Endothelial cell of umbilical vein (primary cell): ENCODE measurements at regions not wholly inside any gene's neighbourhood (a gene's known extent, or its start where the extent isn't known, plus 50 kb on each side); places are given as distances from the start of the nearest gene placed in this dataset.

Source experiments
- BruUV-seq: library from RNA; stranded (reverse); fragments of 400-500 nt; replicated peaks from 2 replicates; lab custom pipeline; 2021; lab: Mats Ljungman, UMichigan
- CTCF ChIA-PET: fragments of 300-600, 350-600 bp; sonication (Branson Sonifier 250); formaldehyde crosslinking; loops from one replicate; lab custom pipeline; 2021; ENCODE audit warnings: antibody characterized with exemption, inconsistent platforms; lab: Charles Lee
- POLR2A ChIA-PET: fragments of 300-600, 350-600 bp; sonication (Branson Sonifier 250); formaldehyde crosslinking; loops from one replicate; lab custom pipeline; 2021; ENCODE audit warnings: antibody characterized with exemption, inconsistent platforms; lab: Charles Lee
- DNase-seq: peaks from one replicate; pipeline ENCODE4 v3.0.0-alpha.2; 2011; ENCODE audit warnings: low read depth, low spot score
- FAIRE-seq: peaks from 2 replicates; lab custom pipeline; 2011; peaks lifted over from hg19 to GRCh38; lab: Jason Lieb, UNC
- H2AFZ ChIP-seq: 2 replicates; pipeline ENCODE4 v1.6.0; 2012; ENCODE audit warnings: low read depth, low read length, control low read depth, inconsistent platforms
- H3K27ac ChIP-seq: 2 replicates; pipeline ENCODE4 v1.5.1; 2011; ENCODE audit warnings: low read depth, mild to moderate bottlenecking, control low read depth, low read length, moderate library complexity; ENCODE audit not compliant: insufficient read depth
- H3K27me3 ChIP-seq, 2 experiments: 2 replicates each; pipeline versions ENCODE4 v1.6.0 to v1.6.1; 2011; ENCODE audit warnings: low read length in 2 of 2, mixed read lengths in 1 of 2; ENCODE audit not compliant: control insufficient read depth in 2 of 2, insufficient read depth in 2 of 2
- H3K36me3 ChIP-seq, 2 experiments: 2 replicates in 1 of 2; 3 replicates in 1 of 2; pipeline ENCODE4 v1.5.1; 2011; ENCODE audit warnings: low read length in 2 of 2, mild to moderate bottlenecking in 1 of 2, moderate library complexity in 1 of 2; ENCODE audit not compliant: control insufficient read depth in 2 of 2, insufficient read depth in 2 of 2; ENCODE audit errors: extremely low read depth in 1 of 2
- H3K4me1 ChIP-seq: 3 replicates; pipeline ENCODE4 v1.5.1; 2011; ENCODE audit warnings: mild to moderate bottlenecking, low read length; ENCODE audit not compliant: control insufficient read depth, insufficient read depth; ENCODE audit errors: extremely low read depth
- H3K4me2 ChIP-seq: 2 replicates; pipeline ENCODE4 v1.6.1; 2011; ENCODE audit warnings: low read length, control low read depth, mixed read lengths; ENCODE audit not compliant: insufficient read depth
- H3K4me3 ChIP-seq, 3 experiments: fragments of 200-600 bp in 1 of 3; sonication (generic), shearing (Covaris generic) in 1 of 3; replicated peaks in 1 of 3; 2 replicates each; pipeline ENCODE4 v1.5.1; 2011 to 2016; ENCODE audit warnings: control low read depth in 3 of 3, low read length in 3 of 3, mild to moderate bottlenecking in 2 of 3, inconsistent platforms in 1 of 3, low read depth in 1 of 3, moderate library complexity in 1 of 3; ENCODE audit not compliant: insufficient read depth in 1 of 3
- H3K79me2 ChIP-seq: 2 replicates; pipeline ENCODE4 v1.6.0; 2012; ENCODE audit warnings: low read length, inconsistent platforms; ENCODE audit not compliant: control insufficient read depth, insufficient read depth
- H3K9ac ChIP-seq: replicated peaks from 2 replicates; pipeline ENCODE3; 2011; ENCODE audit warnings: low read length, control low read depth; ENCODE audit not compliant: insufficient read depth; ENCODE audit errors: extremely low read depth
- H3K9me1 ChIP-seq: replicated peaks from 3 replicates; pipeline ENCODE4 v1.6.0; 2011; ENCODE audit warnings: mild to moderate bottlenecking, low read length; ENCODE audit not compliant: control insufficient read depth, insufficient read depth; ENCODE audit errors: extremely low read depth
- H3K9me3 ChIP-seq: replicated peaks from 2 replicates; pipeline ENCODE4 v1.5.1; 2012; ENCODE audit warnings: low read length, inconsistent platforms; ENCODE audit not compliant: control insufficient read depth, insufficient read depth
- H4K20me1 ChIP-seq: replicated peaks from 2 replicates; pipeline ENCODE3; 2011; ENCODE audit warnings: mild to moderate bottlenecking, low read length; ENCODE audit not compliant: control insufficient read depth, insufficient read depth; ENCODE audit errors: extremely low read depth
- EZH2 ChIP-seq: IDR thresholded peaks from 2 replicates; pipeline ENCODE4 v1.6.1; 2012; ENCODE audit warnings: borderline replicate concordance, low read depth, mild to moderate bottlenecking, moderate library complexity, low read length, inconsistent platforms; ENCODE audit not compliant: severe bottlenecking
- FOS ChIP-seq: IDR thresholded peaks from 2 replicates; pipeline ENCODE4 v1.6.1; 2011; ENCODE audit warnings: mild to moderate bottlenecking, low read length, moderate library complexity, borderline replicate concordance; ENCODE audit not compliant: insufficient read depth
- GATA2 ChIP-seq: IDR thresholded peaks from 2 replicates; pipeline ENCODE4 v1.7.0; 2011; ENCODE audit warnings: low read depth, mild to moderate bottlenecking, moderate library complexity, mixed read lengths, low read length; ENCODE audit not compliant: insufficient read length, insufficient read depth
- JUN ChIP-seq: IDR thresholded peaks from 2 replicates; pipeline ENCODE4 v1.6.1; 2011; ENCODE audit warnings: borderline replicate concordance, low read depth; ENCODE audit not compliant: insufficient read length, insufficient read depth
- MYC ChIP-seq: IDR thresholded peaks from one replicate; pipeline ENCODE4 v1.6.1; 2011; ENCODE audit warnings: mild to moderate bottlenecking, low read depth, low read length
- POLR2A ChIP-seq: IDR thresholded peaks from 2 replicates; pipeline ENCODE4 v1.6.1; 2012; ENCODE audit warnings: low read depth, mild to moderate bottlenecking, control low read depth, low read length
- POLR2AphosphoS5 ChIP-seq: IDR thresholded peaks from 2 replicates; pipeline ENCODE4 v1.6.1; 2012; ENCODE audit warnings: low read depth, mild to moderate bottlenecking, control low read depth, low read length, moderate library complexity; ENCODE audit not compliant: insufficient read depth
- dilution Hi-C: fragments of 300-500 bp; cut with MboI; formaldehyde crosslinking; loops from one replicate; pipeline ENCODE4 v1.15.0; 2019; ENCODE audit warnings: low sequenced_read_pairs; ENCODE audit not compliant: extremely low pct_ligation_motif_present
- intact Hi-C: fragments of 100-400 bp; cut with micrococcal nuclease; formaldehyde crosslinking; loops from one replicate; pipeline ENCODE4 v1.10.0; 2022
- TF ChIP-seq, protein P1 (sequence below), 2 donors: IDR thresholded peaks; 1 replicate in 1 of 2; 2 replicates in 1 of 2; pipeline ENCODE4 v1.5.1; 2011; ENCODE audit warnings: low read length in 2 of 2, mild to moderate bottlenecking in 2 of 2, moderate library complexity in 2 of 2, control low read depth in 1 of 2, inconsistent platforms in 1 of 2, low read depth in 1 of 2; ENCODE audit not compliant: insufficient read depth in 1 of 2; ENCODE audit errors: extremely low read depth in 1 of 2
- TF ChIP-seq, protein P2 (sequence below): IDR thresholded peaks from 2 replicates; pipeline ENCODE4 v1.6.1; 2011; ENCODE audit not compliant: insufficient read depth, insufficient read length

DNA sequence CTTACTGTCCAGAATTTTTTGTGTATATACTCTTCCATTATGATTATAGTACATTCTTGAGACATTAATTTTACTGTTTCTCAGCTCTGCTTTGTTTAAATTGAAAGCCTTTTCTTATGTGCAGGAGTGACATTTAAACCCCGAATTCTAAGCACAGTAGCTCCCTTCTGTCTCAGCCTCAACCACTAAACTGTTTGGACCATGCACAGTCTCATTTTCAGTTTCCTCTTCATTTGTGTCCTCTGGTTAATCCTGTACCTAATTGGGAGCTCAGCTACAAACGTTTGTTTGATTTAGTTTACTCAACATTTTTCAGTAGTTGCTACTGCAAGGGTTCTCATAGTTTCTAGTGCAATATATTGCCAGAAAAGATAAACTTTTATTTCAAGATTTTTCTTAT is 206.3 kb downstream of the SLITRK5 start:
- Histone ChIP-seq H3K36me3 (no peaks in the 10 kb centered on the region), H4K20me1 (no peaks in the 10 kb centered on the region), H3K4me3 (no peak overlapping the region), H3K9me3 (no peaks in the 10 kb centered on the region), H3K9ac (no peak overlapping the region), H3K4me1 (no peaks in the 10 kb centered on the region), H3K27ac (no peak overlapping the region), H3K79me2 (no peaks in the 10 kb centered on the region), H3K4me2 (no peak overlapping the region), H3K27me3 (no peaks in the 10 kb centered on the region), H3K9me1 (no peaks in the 10 kb centered on the region), H2AFZ (no peak overlapping the region)
- CTCF ChIA-PET, result no interaction called here
- FAIRE-seq, result no peak
- dilution Hi-C loops (no loop called here), intact Hi-C loops (no loop called here)
- POLR2A ChIA-PET, result no interaction called here
- no peak for DNase-seq
- BruUV-seq, result no TSS peak
- TF ChIP-seq, protein P1, sequence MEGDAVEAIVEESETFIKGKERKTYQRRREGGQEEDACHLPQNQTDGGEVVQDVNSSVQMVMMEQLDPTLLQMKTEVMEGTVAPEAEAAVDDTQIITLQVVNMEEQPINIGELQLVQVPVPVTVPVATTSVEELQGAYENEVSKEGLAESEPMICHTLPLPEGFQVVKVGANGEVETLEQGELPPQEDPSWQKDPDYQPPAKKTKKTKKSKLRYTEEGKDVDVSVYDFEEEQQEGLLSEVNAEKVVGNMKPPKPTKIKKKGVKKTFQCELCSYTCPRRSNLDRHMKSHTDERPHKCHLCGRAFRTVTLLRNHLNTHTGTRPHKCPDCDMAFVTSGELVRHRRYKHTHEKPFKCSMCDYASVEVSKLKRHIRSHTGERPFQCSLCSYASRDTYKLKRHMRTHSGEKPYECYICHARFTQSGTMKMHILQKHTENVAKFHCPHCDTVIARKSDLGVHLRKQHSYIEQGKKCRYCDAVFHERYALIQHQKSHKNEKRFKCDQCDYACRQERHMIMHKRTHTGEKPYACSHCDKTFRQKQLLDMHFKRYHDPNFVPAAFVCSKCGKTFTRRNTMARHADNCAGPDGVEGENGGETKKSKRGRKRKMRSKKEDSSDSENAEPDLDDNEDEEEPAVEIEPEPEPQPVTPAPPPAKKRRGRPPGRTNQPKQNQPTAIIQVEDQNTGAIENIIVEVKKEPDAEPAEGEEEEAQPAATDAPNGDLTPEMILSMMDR (IDR thresholded peaks at IDR 0.05; ENCODE audit: extremely low read depth in 1 of 2, insufficient read depth in 1 of 2, low read depth in 1 of 2, low read length in 2 of 2), result no peak
- TF ChIP-seq, protein P2, sequence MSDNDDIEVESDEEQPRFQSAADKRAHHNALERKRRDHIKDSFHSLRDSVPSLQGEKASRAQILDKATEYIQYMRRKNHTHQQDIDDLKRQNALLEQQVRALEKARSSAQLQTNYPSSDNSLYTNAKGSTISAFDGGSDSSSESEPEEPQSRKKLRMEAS, result no peak
- TF ChIP-seq FOS, result no peak
- no peak for TF ChIP-seq POLR2A
- TF ChIP-seq EZH2, result no peak
- TF ChIP-seq MYC, result no peak
- no peak for TF ChIP-seq POLR2AphosphoS5
- no peak for TF ChIP-seq GATA2
- TF ChIP-seq JUN, result no peak
